Caco-2 (cell line): ENCODE measurements at regions not wholly inside any gene's neighbourhood (a gene's known extent, or its start where the extent isn't known, plus 50 kb on each side); places are given as distances from the start of the nearest gene placed in this dataset.
"Not testable (repeated sequence)": the region's sequence is repeated elsewhere in the genome, so short reads cannot be mapped to it uniquely, and the experiment has no call there.

Experiments used
- BruUV-seq: library from RNA; stranded (reverse); fragments of 400-500 nt; replicated peaks from 2 replicates; lab custom pipeline; 2021; lab: Mats Ljungman, UMichigan
- CTCF ChIA-PET: fragments of 300-600 bp; sonication (Branson Sonifier 250); formaldehyde crosslinking; loops from one replicate; lab custom pipeline; 2022; ENCODE audit warnings: antibody characterized with exemption; lab: Charles Lee
- POLR2A ChIA-PET: fragments of 300-600 bp; sonication (Branson Sonifier 250); formaldehyde crosslinking; loops from one replicate; lab custom pipeline; 2022; ENCODE audit warnings: antibody characterized with exemption; lab: Charles Lee
- DNase-seq, 2 experiments: peaks; one replicate each; pipeline versions ENCODE4 v3.0.0 to v3.0.0-alpha.2; 2020 to 2022
- H3K27me3 ChIP-seq: replicated peaks from 2 replicates; pipeline ENCODE4 v1.6.0; 2011; ENCODE audit warnings: low read length; ENCODE audit not compliant: control insufficient read depth, insufficient read depth
- H3K36me3 ChIP-seq: 2 replicates; pipeline ENCODE4 v1.5.1; 2011; ENCODE audit warnings: low read length; ENCODE audit not compliant: control insufficient read depth, insufficient read depth
- H3K4me1 ChIP-seq: fragments of 250-450 bp; sonication (Bioruptor Pico); 2 replicates; pipeline ENCODE4 v1.5.1; 2020; ENCODE audit warnings: mild to moderate bottlenecking
- H3K4me3 ChIP-seq: 2 replicates; pipeline ENCODE4 v1.5.1; 2011; ENCODE audit warnings: low read depth, mild to moderate bottlenecking, control low read depth, low read length
- H3K9me3 ChIP-seq: fragments of 250-450 bp; sonication (Bioruptor Pico); 2 replicates; pipeline ENCODE4 v1.5.1; 2020; ENCODE audit warnings: mild to moderate bottlenecking, moderate library complexity
- H3K27ac Mint-ChIP-seq: one replicate; pipeline ENCODE4 v1.8.0; 2022; ENCODE audit warnings: mixed read lengths; ENCODE audit not compliant: unreplicated experiment
- H3K27me3 Mint-ChIP-seq: one replicate; pipeline ENCODE4 v1.8.0; 2022; ENCODE audit warnings: mixed read lengths; ENCODE audit not compliant: insufficient read depth, unreplicated experiment
- H3K36me3 Mint-ChIP-seq: one replicate; pipeline ENCODE4 v1.8.0; 2022; ENCODE audit warnings: mild to moderate bottlenecking, mixed read lengths; ENCODE audit not compliant: insufficient read depth, unreplicated experiment
- H3K4me1 Mint-ChIP-seq: one replicate; pipeline ENCODE4 v1.8.0; 2022; ENCODE audit warnings: low read depth, mixed read lengths; ENCODE audit not compliant: unreplicated experiment
- H3K4me3 Mint-ChIP-seq: one replicate; pipeline ENCODE4 v1.8.0; 2022; ENCODE audit warnings: mild to moderate bottlenecking, moderate library complexity, mixed read lengths; ENCODE audit not compliant: unreplicated experiment
- H3K9me3 Mint-ChIP-seq: one replicate; pipeline ENCODE4 v1.8.0; 2022; ENCODE audit warnings: mixed read lengths; ENCODE audit not compliant: unreplicated experiment
- intact Hi-C: fragments of 100-400 bp; cut with micrococcal nuclease; formaldehyde crosslinking; loops from one replicate; pipeline ENCODE4 v1.10.0; 2022; ENCODE audit not compliant: unreplicated experiment
- TF ChIP-seq, protein P1 (sequence below), 2 experiments: fragments of 200-600 bp in 1 of 2; IDR thresholded peaks; 1 replicate in 1 of 2; 2 replicates in 1 of 2; pipeline versions ENCODE4 v1.5.1 to v1.8.0; 2011 to 2022; ENCODE audit warnings: antibody characterized with exemption in 1 of 2, control low read depth in 1 of 2, inconsistent platforms in 1 of 2, low read depth in 1 of 2, low read length in 1 of 2, mild to moderate bottlenecking in 1 of 2, moderate library complexity in 1 of 2; ENCODE audit not compliant: insufficient read depth in 1 of 2, severe bottlenecking in 1 of 2, unreplicated experiment in 1 of 2

DNA sequence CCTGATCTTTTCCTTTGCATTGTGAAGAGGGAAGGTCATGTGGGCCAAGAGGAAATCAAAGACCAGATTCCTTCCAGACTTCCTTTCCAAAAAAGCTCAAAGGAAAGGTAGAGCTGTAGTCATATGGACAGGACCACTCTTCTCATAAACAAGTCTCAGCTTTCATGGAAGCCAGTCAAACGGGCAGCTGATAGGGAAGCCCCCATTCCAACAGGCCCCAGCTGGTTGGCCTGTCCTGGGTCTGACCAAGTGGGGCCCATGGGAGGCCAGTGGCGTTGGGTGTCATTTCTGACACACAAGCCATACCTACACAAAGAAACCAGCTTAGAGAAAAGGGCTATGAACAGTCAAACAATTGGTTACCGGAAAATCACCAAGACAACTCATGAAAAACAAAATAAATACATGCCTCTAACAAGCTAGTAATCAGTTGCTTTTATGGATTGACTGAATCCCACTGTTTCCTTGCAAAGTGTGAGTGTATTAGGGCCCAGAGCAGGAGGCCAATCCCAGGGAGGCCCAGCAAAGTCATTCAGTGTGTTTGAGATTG is 149.6 kb upstream of the MAMLD1 start:
- no peak overlapping the region for H3K27ac Mint-ChIP-seq
- CTCF ChIA-PET, result no interaction called here
- POLR2A ChIA-PET, result no interaction called here
- H3K27me3 Mint-ChIP-seq, result peaks cover 9% of the 10 kb centered on the region
- no peaks in the 10 kb centered on the region for H3K9me3 Mint-ChIP-seq
- no peak overlapping the region for H3K4me3 Mint-ChIP-seq
- Histone ChIP-seq H3K4me3 (no peak overlapping the region), H3K36me3 (no peaks in the 10 kb centered on the region), H3K4me1 (no peaks in the 10 kb centered on the region), H3K27me3 (no peaks in the 10 kb centered on the region), H3K9me3 (no peaks in the 10 kb centered on the region)
- intact Hi-C loops, result no loop called here
- no peaks in the 10 kb centered on the region for H3K4me1 Mint-ChIP-seq
- BruUV-seq, result no TSS peak
- DNase-seq, result no peak
- H3K36me3 Mint-ChIP-seq, result no peaks in the 10 kb centered on the region
- TF ChIP-seq, protein P1, sequence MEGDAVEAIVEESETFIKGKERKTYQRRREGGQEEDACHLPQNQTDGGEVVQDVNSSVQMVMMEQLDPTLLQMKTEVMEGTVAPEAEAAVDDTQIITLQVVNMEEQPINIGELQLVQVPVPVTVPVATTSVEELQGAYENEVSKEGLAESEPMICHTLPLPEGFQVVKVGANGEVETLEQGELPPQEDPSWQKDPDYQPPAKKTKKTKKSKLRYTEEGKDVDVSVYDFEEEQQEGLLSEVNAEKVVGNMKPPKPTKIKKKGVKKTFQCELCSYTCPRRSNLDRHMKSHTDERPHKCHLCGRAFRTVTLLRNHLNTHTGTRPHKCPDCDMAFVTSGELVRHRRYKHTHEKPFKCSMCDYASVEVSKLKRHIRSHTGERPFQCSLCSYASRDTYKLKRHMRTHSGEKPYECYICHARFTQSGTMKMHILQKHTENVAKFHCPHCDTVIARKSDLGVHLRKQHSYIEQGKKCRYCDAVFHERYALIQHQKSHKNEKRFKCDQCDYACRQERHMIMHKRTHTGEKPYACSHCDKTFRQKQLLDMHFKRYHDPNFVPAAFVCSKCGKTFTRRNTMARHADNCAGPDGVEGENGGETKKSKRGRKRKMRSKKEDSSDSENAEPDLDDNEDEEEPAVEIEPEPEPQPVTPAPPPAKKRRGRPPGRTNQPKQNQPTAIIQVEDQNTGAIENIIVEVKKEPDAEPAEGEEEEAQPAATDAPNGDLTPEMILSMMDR (IDR thresholded peaks at IDR 0.05; ENCODE audit: insufficient read depth in 1 of 2, low read depth in 1 of 2, low read length in 1 of 2, severe bottlenecking in 1 of 2, unreplicated experiment in 1 of 2), result no peak

DNA sequence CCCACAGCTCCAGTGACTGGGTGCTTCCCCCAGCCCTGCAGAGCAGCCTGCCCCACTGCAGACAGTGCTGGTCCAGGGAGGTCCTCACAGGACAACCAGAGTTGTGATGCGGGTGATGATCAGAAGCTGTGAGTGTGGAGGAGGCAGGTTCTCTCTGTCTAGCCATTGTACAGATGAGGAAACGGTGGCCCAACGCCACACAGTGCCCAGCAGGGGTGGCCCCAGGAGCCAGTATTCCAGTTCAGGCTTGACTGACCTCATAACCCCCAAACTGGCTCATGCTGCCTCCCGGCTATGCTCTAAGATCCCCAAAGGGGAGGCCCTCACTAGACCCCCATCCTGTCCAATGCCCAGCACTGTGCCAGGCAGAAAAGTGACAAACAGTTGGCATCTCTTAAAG is 147.1 kb upstream of the MAMLD1 start:
- BruUV-seq, H3K27me3 ChIP-seq, POLR2A ChIA-PET, H3K27me3 Mint-ChIP-seq, H3K9me3 ChIP-seq, H3K4me3 ChIP-seq, H3K36me3 ChIP-seq, intact Hi-C loops, DNase-seq, H3K4me3 Mint-ChIP-seq, H3K4me1 ChIP-seq, CTCF ChIA-PET, H3K36me3 Mint-ChIP-seq, H3K9me3 Mint-ChIP-seq, H3K4me1 Mint-ChIP-seq, H3K27ac Mint-ChIP-seq: not testable (repeated sequence)

DNA sequence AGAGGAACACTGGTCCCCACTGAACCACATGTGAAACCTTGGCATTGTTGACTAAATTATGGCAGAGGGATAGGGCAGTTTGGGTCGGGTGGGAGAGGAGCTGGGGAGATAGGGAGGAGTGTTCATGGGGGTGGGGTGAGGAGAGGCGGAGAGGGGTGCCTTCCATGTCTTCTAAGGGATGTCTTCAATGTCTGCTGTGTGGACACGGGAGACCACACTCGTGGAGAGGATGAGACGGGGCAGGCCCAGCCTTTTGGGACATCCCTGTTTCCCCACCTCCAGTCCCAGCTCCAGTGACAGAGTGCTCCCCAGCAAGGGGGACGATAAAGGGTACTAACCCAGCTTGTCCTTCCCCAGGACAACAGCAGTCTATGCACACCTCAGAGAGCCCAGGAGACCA is 146.4 kb upstream of the MAMLD1 start:
- peaks cover 11% of the 10 kb centered on the region for H3K27me3 Mint-ChIP-seq

More for the DNA sequence above, 146.4 kb upstream of the MAMLD1 start:
- no peaks in the 10 kb centered on the region for H3K27me3 ChIP-seq
- H3K9me3 ChIP-seq, result no peaks in the 10 kb centered on the region
- no peaks in the 10 kb centered on the region for H3K36me3 Mint-ChIP-seq
- DNase-seq, result no peak
- no peaks in the 10 kb centered on the region for H3K4me1 Mint-ChIP-seq
- H3K27ac Mint-ChIP-seq, result no peak overlapping the region
- TF ChIP-seq, protein P1 (IDR thresholded peaks at IDR 0.05; ENCODE audit: insufficient read depth in 1 of 2, low read depth in 1 of 2, low read length in 1 of 2, severe bottlenecking in 1 of 2, unreplicated experiment in 1 of 2), result no peak
- ChIA-PET CTCF (no interaction called here), POLR2A (no interaction called here)
- no peaks in the 10 kb centered on the region for H3K9me3 Mint-ChIP-seq
- intact Hi-C loops, result no loop called here
- no peak overlapping the region for H3K4me3 ChIP-seq
- H3K36me3 ChIP-seq, result no peaks in the 10 kb centered on the region
- no peaks in the 10 kb centered on the region for H3K4me1 ChIP-seq
- no peak overlapping the region for H3K4me3 Mint-ChIP-seq
- no TSS peak for BruUV-seq
